Heart left ventricle (tissue), 13 donors: ENCODE measurements at regions not wholly inside any gene's neighbourhood (a gene's known extent, or its start where the extent isn't known, plus 50 kb on each side); places are given as distances from the start of the nearest gene placed in this dataset.

ENCODE experiments used
- CTCF ChIP-seq, 12 donors: fragments of 200-600 bp; sonication (generic) in 4 of 12; IDR thresholded peaks; one replicate each; pipeline versions ENCODE4 v1.5.0 to v1.8.0; 2018 to 2022; ENCODE audit warnings: antibody characterized with exemption in 12 of 12, mild to moderate bottlenecking in 5 of 12
- POLR2A ChIP-seq, 2 donors: fragments of 450-650 bp; IDR thresholded peaks; one replicate each; pipeline ENCODE4 v1.6.1; 2017; ENCODE audit warnings: antibody characterized with exemption in 2 of 2, mild to moderate bottlenecking in 2 of 2, moderate library complexity in 2 of 2
- donor health status: ischemic (EF 13 %, LVEDD 7.1; RV severe dilation, severe dysfunction).
- donor health status: DM: no; HTN: yes; CAD: no.
- donor health status: DM: no; HTN: no; CAD: no.
- donor health status: ischemic (EF 25% LVEDD 6.9; RV normal size, moderate dysfunction).
- donor health status: ischemic (EF 25% LVEDD 5.7; RV mildly dilated, moderate dysfunction).
- donor health status: ischemic (EF 35%, LVEDD 5.7; RV mildly dilated, moderate dysfunction).
- donor health status: nonischemic (EF 11% LVEDD 7.7; RV severe dilation, severe dysfunction).
- donor health status: DM: yes; HTN: yes; CAD: no.
- donor health status: PGD.
- donor health status: ischemic (EF 29% LVEDD 5.4; RV normal size, mild dysfunction).
- donor health status: nonischemic (EF 23%, LVEDD 6.1; RV moderate dilation, normal function).

GRCh38 chr4:171621646-171622045 lies 191.6 kb upstream of the GALNTL6 start:
- TF ChIP-seq CTCF (IDR thresholded peaks at IDR 0.05): no peak
- TF ChIP-seq POLR2A (IDR thresholded peaks at IDR 0.05): no peak
